Fibroblast of skin of back (primary cell): ENCODE measurements at regions not wholly inside any gene's neighbourhood (a gene's known extent, or its start where the extent isn't known, plus 50 kb on each side); places are given as distances from the start of the nearest gene placed in this dataset.

Experiments
- DNase-seq: peaks from one replicate; pipeline ENCODE4 v3.0.0-alpha.2; 2013

- no peak for DNase-seq
These were observed 527.9 kb upstream of the MDFIC2 start for GRCh38 chr3:70840106-70840870.

- no peak for DNase-seq
These were observed 521.0 kb upstream of the MDFIC2 start for GRCh38 chr3:70833239-70833960.

DNA sequence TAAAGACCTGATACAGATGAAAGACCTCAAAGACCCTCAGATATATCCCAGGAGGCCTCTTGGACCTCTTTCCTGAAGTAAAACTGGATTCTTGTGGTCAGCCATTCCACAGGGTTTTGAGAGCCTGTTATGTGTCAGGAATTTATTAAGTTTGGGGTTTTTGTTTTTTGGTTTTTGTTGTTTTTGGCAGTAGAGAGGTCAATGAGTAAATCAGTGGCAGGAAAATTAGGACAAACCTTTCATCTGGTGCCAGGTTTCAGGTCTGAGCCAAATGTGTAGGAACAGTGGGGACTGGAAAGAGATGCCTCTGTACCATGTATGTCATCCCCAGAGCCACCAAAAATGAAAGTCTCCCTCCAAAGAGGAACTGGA, 520.4 kb upstream of the MDFIC2 start:
- DNase-seq: peak; percentile 86

DNA sequence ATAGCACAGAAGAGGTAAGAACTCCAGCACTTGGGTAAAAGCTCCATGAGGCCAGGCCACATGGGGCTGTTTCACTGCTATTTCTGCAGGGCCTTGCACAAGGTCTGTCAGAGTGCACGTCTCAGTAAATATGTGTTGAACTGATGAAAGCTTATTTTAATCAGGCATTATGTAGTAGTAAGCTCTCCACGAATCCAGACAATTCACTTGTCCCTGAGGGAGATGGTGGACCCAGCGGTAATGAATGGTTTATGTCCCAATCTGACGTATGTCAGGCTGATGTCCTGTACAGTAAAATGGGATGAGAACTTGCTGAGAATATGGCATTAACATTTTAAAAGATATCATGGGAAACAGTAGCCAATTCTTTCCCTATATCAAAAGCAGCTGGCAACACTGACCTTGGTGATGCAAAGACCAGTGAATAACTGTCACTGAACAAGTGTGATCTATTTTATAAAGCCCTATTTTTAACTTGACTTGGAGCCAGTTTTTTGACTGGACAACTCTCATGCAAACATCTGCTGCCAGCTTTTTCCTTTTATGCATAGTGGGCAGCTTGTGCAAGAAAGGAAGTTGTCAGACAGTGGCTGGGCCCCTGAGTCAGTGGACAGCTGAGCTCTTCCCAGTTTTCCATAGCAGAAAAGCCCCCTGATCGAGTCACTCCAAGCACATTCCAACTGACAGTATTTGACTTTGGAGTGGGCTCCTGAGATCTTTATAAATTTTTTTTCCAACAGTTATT, 519.8 kb upstream of the MDFIC2 start:
- DNase-seq: peak; percentile 91

DNA sequence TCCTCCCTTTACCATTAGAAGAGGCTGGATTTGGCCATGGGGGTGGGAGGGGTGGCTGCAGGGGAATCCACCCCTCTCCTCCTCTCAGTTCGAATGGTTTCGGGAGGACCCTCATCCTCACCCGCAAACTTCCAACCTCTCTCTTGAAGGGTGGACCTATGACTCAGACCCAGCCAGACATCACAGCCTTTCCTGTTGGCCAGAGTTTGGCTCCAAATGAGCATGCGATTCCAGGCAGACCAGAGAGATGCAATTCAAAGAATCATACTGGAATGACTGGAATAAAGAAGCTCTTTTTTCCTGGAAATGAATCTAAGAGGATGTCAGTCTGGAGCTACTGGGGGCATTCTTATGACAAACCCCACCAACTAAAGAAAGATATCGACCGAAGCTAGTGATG, 516.7 kb upstream of the MDFIC2 start:
- DNase-seq: peak; percentile 85

- peak; percentile 81 for DNase-seq
These were observed 512.3 kb upstream of the MDFIC2 start for GRCh38 chr3:70824773-70825172.

DNA sequence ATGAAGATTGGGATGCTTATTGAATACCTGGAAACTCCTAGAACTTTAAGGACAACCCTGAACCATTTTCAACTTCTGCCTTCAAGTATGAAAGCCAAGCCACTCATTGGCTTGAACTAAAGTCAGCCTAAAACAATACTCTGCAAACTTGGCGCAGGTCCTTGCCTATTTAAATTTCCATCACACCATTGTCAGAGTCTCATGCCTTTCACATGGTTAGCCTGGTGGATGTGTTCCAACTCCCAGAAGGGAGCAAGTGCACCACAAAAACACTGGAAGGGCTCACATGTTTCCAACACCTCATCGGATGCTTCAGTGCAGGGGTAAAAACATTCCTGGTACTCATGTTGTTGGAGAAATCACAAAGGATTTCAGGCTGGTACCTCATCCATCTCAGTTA, 511.6 kb upstream of the MDFIC2 start:
- no peak for DNase-seq

- no peak for DNase-seq
These were observed 511.2 kb upstream of the MDFIC2 start for GRCh38 chr3:70823622-70824021.

- DNase-seq: no peak
These were observed 510.2 kb upstream of the MDFIC2 start for GRCh38 chr3:70822669-70823068.

DNA sequence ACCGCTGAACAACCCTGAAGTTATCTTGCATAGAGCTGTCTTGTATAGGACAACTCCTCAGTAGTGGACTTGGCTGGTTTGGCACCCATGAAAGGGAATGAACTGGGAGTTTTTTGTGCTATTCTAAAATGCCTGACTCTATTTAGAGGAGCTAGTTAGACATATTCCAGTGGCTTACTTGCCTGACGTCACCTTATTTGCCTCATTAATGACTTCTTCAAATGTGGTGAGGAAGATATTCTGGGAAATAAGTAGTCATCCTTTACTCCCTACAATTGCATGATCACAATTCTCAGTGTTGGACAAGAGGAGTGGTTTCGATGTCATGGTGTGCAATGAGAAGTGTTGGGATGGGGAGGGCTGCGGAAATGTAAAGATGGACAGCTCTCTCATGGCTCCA, 509.2 kb upstream of the MDFIC2 start:
- DNase-seq: no peak

DNA sequence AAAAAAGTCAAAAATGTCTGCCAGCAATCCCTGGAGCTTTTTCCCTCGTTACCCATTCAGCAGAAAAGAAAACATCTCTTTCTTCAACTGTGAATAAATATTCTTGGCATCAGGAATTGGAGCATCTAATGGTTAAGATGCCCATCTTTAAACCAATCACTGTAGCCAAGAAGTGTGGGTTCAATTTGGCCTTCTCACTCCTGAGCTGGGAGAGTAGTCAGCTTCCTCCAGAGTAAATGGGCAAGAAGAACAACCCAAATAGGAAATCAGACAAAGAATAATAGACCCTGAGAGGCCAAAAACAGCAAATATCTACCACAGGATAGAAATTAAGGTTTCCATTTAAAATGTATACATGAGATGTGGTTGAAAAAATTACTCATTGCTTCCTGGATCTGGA, 508.0 kb upstream of the MDFIC2 start:
- DNase-seq: no peak

DNA sequence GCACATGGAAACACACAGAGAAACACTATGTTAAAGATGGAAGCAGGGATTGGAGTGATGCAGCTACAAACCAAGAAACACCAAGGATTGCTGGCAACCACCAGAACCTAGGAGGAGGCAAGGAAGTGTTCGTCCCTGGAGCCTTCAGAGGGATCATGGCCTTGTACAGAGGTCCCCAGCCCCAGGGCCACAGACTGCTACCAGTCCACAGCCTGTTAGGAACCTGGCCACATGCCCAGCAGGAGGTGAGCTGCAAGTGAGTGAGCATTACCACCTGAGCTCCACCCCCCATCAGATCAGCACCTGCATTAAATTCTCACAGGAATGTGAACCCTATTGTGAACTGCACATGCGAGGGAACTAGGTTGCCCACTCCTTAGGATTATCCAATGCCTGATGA, 505.7 kb upstream of the MDFIC2 start:
- no peak for DNase-seq

DNA sequence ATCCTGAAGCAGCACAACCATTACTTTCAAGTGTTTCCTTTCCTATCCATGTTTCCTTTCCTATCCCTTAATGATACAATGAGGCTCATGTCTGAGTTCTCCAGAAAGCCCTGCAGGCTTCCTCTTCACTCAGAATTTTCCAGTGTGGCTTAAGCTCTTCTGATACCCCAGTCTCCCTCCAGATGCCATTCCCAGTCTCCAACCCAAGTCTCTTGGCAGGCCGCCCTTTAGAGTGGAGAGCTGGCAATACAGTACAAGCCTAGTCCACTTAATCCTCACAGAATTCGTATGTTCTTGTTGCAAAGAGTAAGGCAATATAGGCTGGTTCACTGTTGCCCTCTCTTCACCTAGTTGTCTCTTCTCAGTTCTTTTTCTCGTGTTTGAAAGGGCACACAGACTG, 503.9 kb upstream of the MDFIC2 start:
- DNase-seq: no peak

DNA sequence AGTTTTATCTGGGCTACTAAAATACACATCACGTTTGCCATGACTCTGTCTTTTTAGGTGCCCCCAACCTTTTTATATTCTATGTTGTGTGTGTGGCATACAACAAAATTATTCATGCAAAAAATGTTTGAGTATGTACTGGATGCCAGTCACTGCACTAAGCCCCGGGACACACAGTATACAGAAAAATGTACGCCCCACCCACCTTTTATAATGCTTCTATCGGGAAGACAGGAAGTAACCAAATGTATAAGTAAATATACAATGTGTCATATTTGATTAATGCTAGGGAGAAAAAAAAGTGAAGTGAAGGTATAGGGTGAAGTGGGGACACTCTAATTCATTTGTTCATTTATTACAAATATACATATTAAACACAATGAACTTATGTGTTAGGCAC, 503.4 kb upstream of the MDFIC2 start:
- DNase-seq: no peak

DNA sequence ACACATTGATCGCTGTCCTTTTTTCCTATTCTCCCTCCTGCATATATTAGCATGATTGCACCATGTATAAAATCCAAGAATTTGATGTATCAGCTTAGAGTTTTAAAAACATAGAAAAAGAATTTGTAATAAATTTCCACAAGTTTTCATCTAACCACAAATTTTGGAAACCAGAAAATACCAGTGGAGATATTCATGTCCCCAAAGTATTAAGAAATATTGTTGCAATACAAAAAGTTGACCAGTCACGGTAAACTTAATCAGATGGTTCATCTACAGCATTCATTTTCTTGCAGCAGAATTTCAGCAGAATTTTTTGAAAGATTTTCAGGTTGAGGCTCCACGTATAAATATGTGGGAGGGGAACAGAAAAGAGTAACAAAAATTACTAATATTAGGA, 500.9 kb upstream of the MDFIC2 start:
- no peak for DNase-seq

DNA sequence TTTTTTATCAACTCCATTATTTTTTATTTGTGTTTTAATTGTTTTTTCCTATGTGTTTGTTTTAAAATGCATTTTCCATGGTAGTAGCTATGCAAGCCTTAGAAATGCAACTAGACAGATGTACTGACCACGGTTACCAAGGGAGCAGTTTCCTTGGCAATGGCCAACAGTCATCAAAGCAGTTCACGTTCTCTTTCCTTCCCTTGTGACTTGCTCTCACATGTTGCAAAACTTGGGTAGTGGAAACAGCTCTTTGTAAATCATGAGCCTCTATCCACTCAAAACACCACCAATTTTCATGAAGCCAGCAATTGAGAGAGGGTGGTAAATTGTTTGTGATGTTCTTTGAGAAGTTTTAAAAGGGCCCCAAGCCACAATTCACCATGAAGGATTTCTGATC, 499.4 kb upstream of the MDFIC2 start:
- DNase-seq: peak; percentile 58

DNA sequence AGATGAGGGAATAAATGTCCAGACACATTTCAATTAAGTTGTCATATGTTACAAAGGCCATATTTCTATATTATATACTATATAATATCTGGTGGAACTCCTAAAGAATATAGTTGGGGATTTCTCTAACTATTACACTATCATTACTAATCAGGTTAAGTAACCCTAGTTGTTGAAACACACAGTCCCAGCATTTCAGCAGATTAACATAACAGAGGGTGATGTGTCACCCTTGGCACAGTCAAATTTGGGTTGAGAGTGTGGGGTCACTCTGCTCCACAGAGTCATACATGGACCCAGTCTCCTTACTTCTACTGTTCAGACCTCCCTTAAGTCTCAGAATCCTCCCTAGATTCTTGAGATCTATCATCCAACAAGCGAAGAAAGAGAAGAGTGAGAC, 496.4 kb upstream of the MDFIC2 start:
- no peak for DNase-seq

- no peak for DNase-seq
These were observed 494.1 kb upstream of the MDFIC2 start for GRCh38 chr3:70806556-70806955.

DNA sequence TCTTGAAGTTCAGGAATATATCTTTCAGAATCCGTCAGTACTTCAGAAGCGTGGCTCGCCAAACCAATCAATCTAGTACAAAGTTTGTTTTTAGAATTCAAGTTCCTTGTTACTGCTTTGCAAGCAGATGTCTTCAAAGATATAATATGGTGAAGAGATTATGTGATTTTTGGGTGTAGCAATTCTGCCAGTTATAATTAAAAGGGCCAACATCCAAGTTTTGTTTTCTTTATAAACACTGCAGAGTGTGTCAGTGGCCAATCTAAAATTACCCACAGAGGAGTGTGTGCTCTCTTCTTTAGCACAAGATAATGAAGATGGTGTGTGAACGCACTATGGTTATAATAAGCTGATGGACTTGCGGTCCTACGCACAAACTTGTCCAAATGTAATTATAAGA, 493.6 kb upstream of the MDFIC2 start:
- no peak for DNase-seq

- no peak for DNase-seq
These were observed 492.8 kb upstream of the MDFIC2 start for GRCh38 chr3:70805061-70805889.

- no peak for DNase-seq
These were observed 491.5 kb upstream of the MDFIC2 start for GRCh38 chr3:70803891-70804290.

GRCh38 chr3:70803319-70803718, 490.9 kb upstream of the MDFIC2 start:
- no peak for DNase-seq

DNA sequence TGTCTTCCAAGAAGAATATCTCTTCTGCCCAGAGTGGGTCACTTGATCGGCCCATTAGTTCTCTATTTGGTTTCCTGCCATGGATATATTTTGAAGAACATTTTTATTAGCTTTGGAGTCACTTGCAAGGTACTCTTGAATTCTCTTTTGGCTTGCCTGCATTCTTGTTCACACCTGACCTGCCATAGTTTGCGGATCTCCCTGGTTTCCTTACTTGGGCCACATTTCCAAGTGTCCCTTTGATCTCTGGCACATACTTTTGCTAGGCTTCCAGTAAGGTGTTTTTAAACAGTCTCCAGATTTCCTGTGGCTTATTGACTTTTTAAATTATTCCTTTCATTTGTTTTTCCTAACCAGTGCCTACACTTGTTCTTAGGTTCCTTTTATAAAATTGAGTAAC, 488.5 kb upstream of the MDFIC2 start:
- no peak for DNase-seq
